HCT116 (cell line): ENCODE measurements at regions not wholly inside any gene's neighbourhood (a gene's known extent, or its start where the extent isn't known, plus 50 kb on each side); places are given as distances from the start of the nearest gene placed in this dataset.

ENCODE experiments used
- ATAC-seq: fragments of 200-7000 bp; cut with Tn5 transposase; 2 replicates; pipeline ENCODE4 v1.9.1; 2020; ENCODE audit warnings: mild to moderate bottlenecking, moderate library complexity
- BruUV-seq: library from RNA; stranded (reverse); fragments of 400-500 nt; replicated peaks from 2 replicates; lab custom pipeline; 2021; lab: Mats Ljungman, UMichigan
- CTCF ChIA-PET: fragments of 300-600 bp; sonication (Branson Sonifier 250); formaldehyde crosslinking; loops from one replicate; lab custom pipeline; 2021; ENCODE audit warnings: antibody characterized with exemption; lab: Charles Lee
- POLR2A ChIA-PET: fragments of 300-600, 350-600 bp; sonication (Branson Sonifier 250); formaldehyde crosslinking; loops from one replicate; lab custom pipeline; 2021; ENCODE audit warnings: antibody characterized with exemption; lab: Charles Lee
- RAD21 ChIA-PET, 2 experiments: fragments of 300-600 bp; sonication (Branson Sonifier 250); formaldehyde crosslinking; loops; one replicate each; lab custom pipeline; 2023; ENCODE audit warnings: low total read pairs in 2 of 2; ENCODE audit not compliant: uncharacterized antibody in 2 of 2, unreplicated experiment in 2 of 2, low non-redundant PET in 1 of 2; lab: Charles Lee
- DNase-seq: peaks from one replicate; pipeline ENCODE4 v3.0.0-alpha.2; 2010; ENCODE audit warnings: low read depth, low spot score
- H2AFZ ChIP-seq: fragments of 200-600 bp; shearing (Covaris generic), sonication (generic); 2 replicates; pipeline ENCODE4 v1.6.1; 2017; ENCODE audit warnings: low read depth, mixed run types, mixed read lengths, antibody characterized with exemption, low read length; ENCODE audit not compliant: poor library complexity, severe bottlenecking
- H3K27ac ChIP-seq: 2 replicates; pipeline ENCODE4 v1.5.1; 2012; ENCODE audit warnings: low read depth, low read length
- H3K27me3 ChIP-seq: fragments of 200-600 bp; sonication (generic); 2 replicates; pipeline ENCODE4 v1.6.1; 2016; ENCODE audit warnings: mixed run types, low read length, mixed read lengths; ENCODE audit not compliant: insufficient read depth
- H3K36me3 ChIP-seq, 2 experiments: fragments of 200-500 bp in 1 of 2; fragments of 200-600 bp in 1 of 2; sonication (Bioruptor generic) in 1 of 2; sonication (generic) in 1 of 2; 2 replicates each; pipeline versions ENCODE4 v1.5.1 to v1.6.1; 2014 to 2016; ENCODE audit warnings: low read length in 2 of 2, inconsistent platforms in 1 of 2, mixed read lengths in 1 of 2, mixed run types in 1 of 2; ENCODE audit not compliant: insufficient read depth in 2 of 2, control insufficient read depth in 1 of 2
- H3K4me1 ChIP-seq, 2 experiments: fragments of 200-600 bp in 1 of 2; sonication (generic) in 1 of 2; 2 replicates each; pipeline versions ENCODE4 v1.5.1 to v1.6.1; 2012 to 2017; ENCODE audit warnings: low read length in 2 of 2, inconsistent platforms in 1 of 2, mild to moderate bottlenecking in 1 of 2, mixed read lengths in 1 of 2, mixed run types in 1 of 2, moderate library complexity in 1 of 2; ENCODE audit not compliant: insufficient read depth in 2 of 2, control insufficient read depth in 1 of 2
- H3K4me2 ChIP-seq: fragments of 200-600 bp; sonication (generic); 2 replicates; pipeline ENCODE4 v1.6.1; 2017; ENCODE audit warnings: mixed run types, low read length, mixed read lengths
- H3K4me3 ChIP-seq, 2 experiments: fragments of 200-600 bp in 1 of 2; sonication (generic) in 1 of 2; replicated peaks in 1 of 2; 2 replicates each; pipeline ENCODE4 v1.5.1; 2011 to 2016; ENCODE audit warnings: low read length in 2 of 2, control low read depth in 1 of 2, low read depth in 1 of 2, mild to moderate bottlenecking in 1 of 2, mixed read lengths in 1 of 2, mixed run types in 1 of 2
- H3K79me2 ChIP-seq: fragments of 200-600 bp; sonication (generic); 2 replicates; pipeline ENCODE4 v1.6.1; 2017; ENCODE audit warnings: mild to moderate bottlenecking, mixed run types, low read length, moderate library complexity, mixed read lengths; ENCODE audit not compliant: insufficient read depth
- H3K9ac ChIP-seq: fragments of 200-600 bp; sonication (generic); 2 replicates; pipeline ENCODE4 v1.6.1; 2016; ENCODE audit warnings: low read length, mixed read lengths
- H3K9me2 ChIP-seq: fragments of 200-600 bp; sonication (generic), shearing (Covaris generic); 2 replicates; pipeline ENCODE4 v1.6.1; 2017; ENCODE audit warnings: mixed run types, mild to moderate bottlenecking, moderate library complexity; ENCODE audit not compliant: insufficient read depth
- H3K9me3 ChIP-seq, 2 experiments: fragments of 200-500 bp in 1 of 2; fragments of 200-600 bp in 1 of 2; sonication (Bioruptor generic) in 1 of 2; sonication (generic) in 1 of 2; 2 replicates each; pipeline ENCODE4 v1.6.1; 2014 to 2017; ENCODE audit warnings: low read length in 2 of 2, mixed read lengths in 2 of 2, inconsistent platforms in 1 of 2, low read depth in 1 of 2, mild to moderate bottlenecking in 1 of 2, mixed run types in 1 of 2, moderate library complexity in 1 of 2; ENCODE audit not compliant: control insufficient read depth in 1 of 2, insufficient read depth in 1 of 2
- H4K20me1 ChIP-seq: fragments of 200-600 bp; sonication (generic), shearing (Covaris generic); 2 replicates; pipeline ENCODE4 v1.6.1; 2017; ENCODE audit warnings: mixed run types, mild to moderate bottlenecking, moderate library complexity; ENCODE audit not compliant: insufficient read depth
- ATF3 ChIP-seq: IDR thresholded peaks from 2 replicates; pipeline ENCODE4 v1.6.1; 2012
- CEBPB ChIP-seq: IDR thresholded peaks from 2 replicates; pipeline ENCODE4 v1.6.1; 2012; ENCODE audit warnings: low read depth
- EGR1 ChIP-seq: IDR thresholded peaks from 2 replicates; pipeline ENCODE4 v1.6.1; 2012; ENCODE audit warnings: low read depth
- EZH2 ChIP-seq: fragments of 200-600 bp; sonication (generic); IDR thresholded peaks from 2 replicates; pipeline ENCODE4 v1.6.1; 2017; ENCODE audit warnings: antibody characterized with exemption, mixed run types
- EZH2phosphoT487 ChIP-seq: fragments of 200-600 bp; IDR thresholded peaks from 2 replicates; pipeline ENCODE4 v1.6.1; 2018; ENCODE audit warnings: antibody characterized with exemption, borderline replicate concordance
- POLR2A ChIP-seq: IDR thresholded peaks from 2 replicates; pipeline ENCODE4 v1.7.0; 2011; ENCODE audit warnings: borderline replicate concordance; ENCODE audit not compliant: insufficient read depth, insufficient read length; ENCODE audit errors: extremely low read depth
- POLR2AphosphoS5 ChIP-seq: IDR thresholded peaks from 2 replicates; pipeline ENCODE4 v1.6.1; 2011; ENCODE audit warnings: mild to moderate bottlenecking, low read depth, low read length, moderate library complexity
- RAD21 ChIP-seq: IDR thresholded peaks from 2 replicates; pipeline ENCODE4 v1.6.1; 2012; ENCODE audit warnings: low read depth, mild to moderate bottlenecking
- REST ChIP-seq: IDR thresholded peaks from 2 replicates; pipeline ENCODE4 v1.6.1; 2012; ENCODE audit warnings: low read depth
- SIN3A ChIP-seq: IDR thresholded peaks from 2 replicates; pipeline ENCODE4 v1.6.1; 2012; ENCODE audit warnings: low read depth
- SP1 ChIP-seq: IDR thresholded peaks from 2 replicates; pipeline ENCODE4 v1.6.1; 2012; ENCODE audit warnings: low read depth
- TCF7L2 ChIP-seq: IDR thresholded peaks from 2 replicates; pipeline ENCODE4 v1.7.0; 2011; ENCODE audit warnings: borderline replicate concordance, inconsistent platforms; ENCODE audit not compliant: insufficient read depth, insufficient read length; ENCODE audit errors: extremely low read depth
- ZBTB33 ChIP-seq: IDR thresholded peaks from 2 replicates; pipeline ENCODE4 v1.6.1; 2011; ENCODE audit warnings: mild to moderate bottlenecking, low read length, moderate library complexity; ENCODE audit not compliant: insufficient replicate concordance; ENCODE audit errors: extremely low read depth
- ZFX ChIP-seq: fragments of 450-650 bp; IDR thresholded peaks from 2 replicates; pipeline ENCODE4 v1.6.1; 2017
- ZNF274 ChIP-seq: fragments of 200-500 bp; sonication (Bioruptor generic); IDR thresholded peaks from 2 replicates; pipeline ENCODE4 v1.6.1; 2014; ENCODE audit warnings: mild to moderate bottlenecking, low read depth, low read length, inconsistent platforms
- intact Hi-C: fragments of 100-400 bp; cut with micrococcal nuclease; formaldehyde crosslinking; loops from 2 replicates; pipeline ENCODE4 v1.10.0; 2022

DNA sequence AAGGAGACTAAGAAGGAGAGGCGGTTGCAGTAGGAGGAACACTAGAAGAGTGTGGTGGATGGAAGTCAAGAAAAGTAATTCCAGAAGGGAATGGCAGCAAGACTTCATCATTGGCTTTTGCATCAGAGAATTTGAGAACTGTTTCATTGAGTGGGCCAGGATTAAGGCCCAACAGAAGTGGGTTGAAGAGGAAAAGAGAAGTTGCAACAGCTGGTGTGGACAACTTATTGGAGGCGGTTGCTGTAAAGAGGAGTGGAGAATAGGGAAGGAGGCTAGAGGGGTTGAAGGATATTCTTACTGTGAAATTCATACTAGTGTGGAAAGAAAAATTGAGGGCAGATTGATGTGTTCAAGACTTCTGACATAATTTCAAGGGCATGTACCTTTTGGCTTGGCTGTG, 168.7 kb upstream of the FN1 start (continued):
- TF ChIP-seq TCF7L2, result no peak

DNA sequence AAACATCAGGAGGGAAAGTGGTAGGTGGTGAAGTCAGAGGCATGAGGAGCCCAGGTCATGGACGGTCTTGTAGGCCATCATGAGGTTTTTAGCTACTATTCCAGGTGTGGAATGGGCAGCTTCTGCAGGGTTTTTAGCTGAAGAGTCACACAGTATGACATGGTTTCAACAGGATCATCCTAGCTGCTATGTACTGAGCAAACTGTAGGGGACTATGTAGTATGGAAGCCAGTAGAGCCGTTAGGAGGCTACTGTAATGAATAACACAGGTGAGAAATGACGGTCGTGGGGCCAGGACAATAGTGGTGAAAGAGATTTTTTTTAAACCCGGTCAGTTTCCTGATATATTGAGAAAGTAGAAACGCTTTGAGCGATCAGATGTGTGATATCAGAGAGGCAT, 167.6 kb upstream of the FN1 start:
- H3K9ac ChIP-seq, result no peak overlapping the region
- no peak for DNase-seq
- BruUV-seq, result no TSS peak
- no peaks in the 10 kb centered on the region for H3K27me3 ChIP-seq
- no peaks in the 10 kb centered on the region for H3K9me2 ChIP-seq
- no peak overlapping the region for H3K4me2 ChIP-seq
- ChIA-PET RAD21 (no interaction called here), POLR2A (no interaction called here), CTCF (no interaction called here)
- H2AFZ ChIP-seq, result no peak overlapping the region
- H3K4me1 ChIP-seq, result no peaks in the 10 kb centered on the region
- peak; percentile 42; the same call in 1 of the 2 replicates for ATAC-seq
- H3K79me2 ChIP-seq, result no peaks in the 10 kb centered on the region
- H3K27ac ChIP-seq, result no peak overlapping the region
- no peaks in the 10 kb centered on the region for H4K20me1 ChIP-seq
- H3K36me3 ChIP-seq, result no peaks in the 10 kb centered on the region
- H3K4me3 ChIP-seq, result no peak overlapping the region
- no peak for TF ChIP-seq CEBPB
- TF ChIP-seq EZH2phosphoT487, result no peak
- TF ChIP-seq ATF3, result no peak
- TF ChIP-seq EGR1, result no peak
- H3K9me3 ChIP-seq, result no peaks in the 10 kb centered on the region
- intact Hi-C loops, result no loop called here

- RAD21 ChIA-PET, result no interaction called here
- H3K9me2 ChIP-seq, result no peaks in the 10 kb centered on the region
- H2AFZ ChIP-seq, result no peak overlapping the region
- CTCF ChIA-PET, result no interaction called here
- no TSS peak for BruUV-seq
- H3K4me3 ChIP-seq, result no peak overlapping the region
- no peak overlapping the region for H3K27ac ChIP-seq
- no peak overlapping the region for H3K9ac ChIP-seq
- TF ChIP-seq POLR2A, result no peak
- no peak for TF ChIP-seq EZH2
- TF ChIP-seq ZFX, result no peak
- TF ChIP-seq ZNF274, result no peak
- TF ChIP-seq RAD21, result no peak
- TF ChIP-seq POLR2AphosphoS5, result no peak
- no peak for TF ChIP-seq EZH2phosphoT487
- TF ChIP-seq CEBPB, result no peak
- no peak for TF ChIP-seq SP1
- TF ChIP-seq REST, result no peak
- TF ChIP-seq ZBTB33, result no peak
- TF ChIP-seq SIN3A, result no peak
- H3K9me3 ChIP-seq, result no peaks in the 10 kb centered on the region
- H3K4me1 ChIP-seq, result no peaks in the 10 kb centered on the region
- H3K36me3 ChIP-seq, result no peaks in the 10 kb centered on the region
- DNase-seq (no peak), ATAC-seq (no peak)
- H3K4me2 ChIP-seq, result no peak overlapping the region
- H3K27me3 ChIP-seq, result no peaks in the 10 kb centered on the region
- H3K79me2 ChIP-seq, result no peaks in the 10 kb centered on the region
- intact Hi-C loops, result no loop called here
- POLR2A ChIA-PET, result no interaction called here
- H4K20me1 ChIP-seq, result no peaks in the 10 kb centered on the region
Observed at GRCh38 chr2:215602997-215603396, 167.1 kb upstream of the FN1 start.
